ENCODE measurements at regions not wholly inside any gene's neighbourhood (a gene's known extent, or its start where the extent isn't known, plus 50 kb on each side); places are given as distances from the start of the nearest gene placed in this dataset.

- Histone ChIP-seq H3K27me3 (ENCODE audit: control insufficient read depth in 1 of 2, insufficient read depth in 2 of 2, low read length in 1 of 2) (no peaks in the 10 kb centered on the region), H3K36me3 (ENCODE audit: control insufficient read depth in 1 of 2, insufficient read depth in 2 of 2, low read length in 1 of 2) (no peaks in the 10 kb centered on the region), H3K4me3 (ENCODE audit: low read length in 2 of 2) (no peak overlapping the region), H3K9me3 (ENCODE audit: control insufficient read depth, low read length) (no peaks in the 10 kb centered on the region), H3K27ac (ENCODE audit: low read depth in 1 of 2, low read length in 2 of 2) (peak overlapping the region; percentile 23 to 26), H3K4me1 (ENCODE audit: control insufficient read depth in 1 of 2, insufficient read depth in 2 of 2, low read length in 2 of 2) (peaks cover 4 to 19% of the 10 kb centered on the region in 2 donors)
- WGBS, 2 donors, result 8 to 13% methylated on average over 3 of the region's 3 CpGs
- intact Hi-C loops (cut with DNase I), result no loop called here
- peak; percentile 61 for ATAC-seq (ENCODE audit: low FRiP score)
- no peak for DNase-seq
Measured at GRCh38 chr14:22513066-22513812, 75.8 kb downstream of the DAD1 start.

GRCh38 chr14:22512106-22512814, 76.8 kb downstream of the DAD1 start:
- Histone ChIP-seq H3K36me3 (ENCODE audit: control insufficient read depth in 1 of 2, insufficient read depth in 2 of 2, low read length in 1 of 2) (no peaks in the 10 kb centered on the region), H3K4me3 (ENCODE audit: low read length in 2 of 2) (no peak overlapping the region), H3K27ac (ENCODE audit: low read depth in 1 of 2, low read length in 2 of 2) (peak overlapping the region in 1 of 2 donors; percentile 51), H3K9me3 (ENCODE audit: control insufficient read depth, low read length) (no peaks in the 10 kb centered on the region), H3K4me1 (ENCODE audit: control insufficient read depth in 1 of 2, insufficient read depth in 2 of 2, low read length in 2 of 2) (peaks cover 4 to 19% of the 10 kb centered on the region in 2 donors), H3K27me3 (ENCODE audit: control insufficient read depth in 1 of 2, insufficient read depth in 2 of 2, low read length in 1 of 2) (no peaks in the 10 kb centered on the region)
- ATAC-seq (ENCODE audit: low FRiP score) (no peak), DNase-seq (no peak)
- WGBS, 2 donors, result 54 to 55% methylated on average over 2 of the region's 2 CpGs
- intact Hi-C loops (cut with DNase I), result no loop called here

- Histone ChIP-seq H3K4me3 (ENCODE audit: low read length in 2 of 2) (no peak overlapping the region), H3K36me3 (ENCODE audit: control insufficient read depth in 1 of 2, insufficient read depth in 2 of 2, low read length in 1 of 2) (no peaks in the 10 kb centered on the region), H3K27ac (ENCODE audit: low read depth in 1 of 2, low read length in 2 of 2) (no peak overlapping the region), H3K9me3 (ENCODE audit: control insufficient read depth, low read length) (no peaks in the 10 kb centered on the region), H3K27me3 (ENCODE audit: control insufficient read depth in 1 of 2, insufficient read depth in 2 of 2, low read length in 1 of 2) (no peaks in the 10 kb centered on the region), H3K4me1 (ENCODE audit: control insufficient read depth in 1 of 2, insufficient read depth in 2 of 2, low read length in 2 of 2) (peaks cover 0 to 12% of the 10 kb centered on the region in 2 donors)
- 7 to 8% methylated on average over 3 of the region's 3 CpGs for WGBS, 2 donors
- ATAC-seq (ENCODE audit: low FRiP score) (no peak), DNase-seq (no peak)
- intact Hi-C loops (cut with DNase I), result no loop called here
Measured at GRCh38 chr14:22510527-22511110, 78.4 kb downstream of the DAD1 start.

GRCh38 chr14:22509751-22510300, 79.2 kb downstream of the DAD1 start:
- H3K9me3 ChIP-seq (ENCODE audit: control insufficient read depth, low read length), result no peaks in the 10 kb centered on the region
- H3K4me3 ChIP-seq (ENCODE audit: low read length in 2 of 2), result no peak overlapping the region
- intact Hi-C loops (cut with DNase I), result no loop called here
- H3K4me1 ChIP-seq (ENCODE audit: control insufficient read depth in 1 of 2, insufficient read depth in 2 of 2, low read length in 2 of 2), result peaks cover 0 to 10% of the 10 kb centered on the region in 2 donors
- H3K27ac ChIP-seq (ENCODE audit: low read depth in 1 of 2, low read length in 2 of 2), result no peak overlapping the region
- DNase-seq (no peak), ATAC-seq (ENCODE audit: low FRiP score) (no peak)
- H3K36me3 ChIP-seq (ENCODE audit: control insufficient read depth in 1 of 2, insufficient read depth in 2 of 2, low read length in 1 of 2), result no peaks in the 10 kb centered on the region
- WGBS, 2 donors, result 34 to 37% methylated on average over 5 of the region's 5 CpGs
- H3K27me3 ChIP-seq (ENCODE audit: control insufficient read depth in 1 of 2, insufficient read depth in 2 of 2, low read length in 1 of 2), result no peaks in the 10 kb centered on the region

- 88 to 91% methylated on average over 7 of the region's 7 CpGs for WGBS, 2 donors
- Histone ChIP-seq H3K4me1 (ENCODE audit: control insufficient read depth in 1 of 2, insufficient read depth in 2 of 2, low read length in 2 of 2) (peaks cover 0 to 10% of the 10 kb centered on the region in 2 donors), H3K4me3 (ENCODE audit: low read length in 2 of 2) (no peak overlapping the region), H3K27me3 (ENCODE audit: control insufficient read depth in 1 of 2, insufficient read depth in 2 of 2, low read length in 1 of 2) (no peaks in the 10 kb centered on the region), H3K27ac (ENCODE audit: low read depth in 1 of 2, low read length in 2 of 2) (no peak overlapping the region), H3K9me3 (ENCODE audit: control insufficient read depth, low read length) (no peaks in the 10 kb centered on the region), H3K36me3 (ENCODE audit: control insufficient read depth in 1 of 2, insufficient read depth in 2 of 2, low read length in 1 of 2) (no peaks in the 10 kb centered on the region)
- intact Hi-C loops (cut with DNase I), result no loop called here
- ATAC-seq (ENCODE audit: low FRiP score), result no peak
- no peak for DNase-seq
Measured at GRCh38 chr14:22509036-22509709, 79.9 kb downstream of the DAD1 start.

GRCh38 chr14:22508662-22509035, 80.4 kb downstream of the DAD1 start:
- DNase-seq (no peak), ATAC-seq (ENCODE audit: low FRiP score) (no peak)
- no peaks in the 10 kb centered on the region for H3K9me3 ChIP-seq (ENCODE audit: control insufficient read depth, low read length)
- no peaks in the 10 kb centered on the region for H3K27me3 ChIP-seq (ENCODE audit: control insufficient read depth in 1 of 2, insufficient read depth in 2 of 2, low read length in 1 of 2)
- intact Hi-C loops (cut with DNase I), result no loop called here
- WGBS, 2 donors, result 81 to 83% methylated on average over 4 of the region's 4 CpGs
- H3K4me3 ChIP-seq (ENCODE audit: low read length in 2 of 2), result no peak overlapping the region
- H3K36me3 ChIP-seq (ENCODE audit: control insufficient read depth in 1 of 2, insufficient read depth in 2 of 2, low read length in 1 of 2), result no peaks in the 10 kb centered on the region
- H3K27ac ChIP-seq (ENCODE audit: low read depth in 1 of 2, low read length in 2 of 2), result no peak overlapping the region
- H3K4me1 ChIP-seq (ENCODE audit: control insufficient read depth in 1 of 2, insufficient read depth in 2 of 2, low read length in 2 of 2), result peaks cover 0 to 10% of the 10 kb centered on the region in 2 donors

- no peak overlapping the region for H3K27ac ChIP-seq (ENCODE audit: low read depth in 1 of 2, low read length in 2 of 2)
- WGBS, 2 donors, result 91 to 98% methylated on average over 2 of the region's 2 CpGs
- H3K4me3 ChIP-seq (ENCODE audit: low read length in 2 of 2), result no peak overlapping the region
- H3K36me3 ChIP-seq (ENCODE audit: control insufficient read depth in 1 of 2, insufficient read depth in 2 of 2, low read length in 1 of 2), result no peaks in the 10 kb centered on the region
- no peaks in the 10 kb centered on the region for H3K9me3 ChIP-seq (ENCODE audit: control insufficient read depth, low read length)
- intact Hi-C loops (cut with DNase I), result no loop called here
- no peaks in the 10 kb centered on the region for H3K27me3 ChIP-seq (ENCODE audit: control insufficient read depth in 1 of 2, insufficient read depth in 2 of 2, low read length in 1 of 2)
- ATAC-seq (ENCODE audit: low FRiP score), result no peak
- DNase-seq, result no peak
- H3K4me1 ChIP-seq (ENCODE audit: control insufficient read depth in 1 of 2, insufficient read depth in 2 of 2, low read length in 2 of 2), result peaks cover 0 to 10% of the 10 kb centered on the region in 2 donors
Measured at GRCh38 chr14:22508150-22508457, 80.9 kb downstream of the DAD1 start.

GRCh38 chr14:22506778-22507351, 82.2 kb downstream of the DAD1 start:
- DNase-seq (no peak), ATAC-seq (ENCODE audit: low FRiP score) (no peak)
- WGBS, 2 donors, result 37 to 48% methylated on average over 2 of the region's 2 CpGs
- intact Hi-C loops (cut with DNase I), result no loop called here
- H3K4me3 ChIP-seq (ENCODE audit: low read length in 2 of 2), result no peak overlapping the region
- no peak overlapping the region for H3K27ac ChIP-seq (ENCODE audit: low read depth in 1 of 2, low read length in 2 of 2)
- H3K9me3 ChIP-seq (ENCODE audit: control insufficient read depth, low read length), result no peaks in the 10 kb centered on the region
- no peaks in the 10 kb centered on the region for H3K27me3 ChIP-seq (ENCODE audit: control insufficient read depth in 1 of 2, insufficient read depth in 2 of 2, low read length in 1 of 2)
- no peaks in the 10 kb centered on the region for H3K36me3 ChIP-seq (ENCODE audit: control insufficient read depth in 1 of 2, insufficient read depth in 2 of 2, low read length in 1 of 2)
- H3K4me1 ChIP-seq (ENCODE audit: control insufficient read depth in 1 of 2, insufficient read depth in 2 of 2, low read length in 2 of 2), result no peaks in the 10 kb centered on the region

All from aorta (tissue), 5 donors.